Mesendoderm (in vitro differentiated cells): ENCODE measurements at regions not wholly inside any gene's neighbourhood (a gene's known extent, or its start where the extent isn't known, plus 50 kb on each side); places are given as distances from the start of the nearest gene placed in this dataset.
"Not testable (repeated sequence)": the region's sequence is repeated elsewhere in the genome, so short reads cannot be mapped to it uniquely, and the experiment has no call there.

Experiments used
- DNase-seq: peaks from one replicate; pipeline ENCODE4 v3.0.0; 2013
- H2AK5ac ChIP-seq: 2 replicates; pipeline ENCODE4 v1.6.1; 2013; ENCODE audit warnings: low read length, inconsistent platforms
- H2BK120ac ChIP-seq: 2 replicates; pipeline ENCODE4 v1.6.1; 2013; ENCODE audit warnings: low read depth, mild to moderate bottlenecking, low read length, moderate library complexity, mixed read lengths
- H2BK15ac ChIP-seq: replicated peaks from 2 replicates; pipeline ENCODE4 v1.6.1; 2013; ENCODE audit warnings: low read depth, mild to moderate bottlenecking, moderate library complexity
- H2BK5ac ChIP-seq: 2 replicates; pipeline ENCODE4 v1.6.1; 2013; ENCODE audit warnings: low read length, inconsistent platforms
- H3K18ac ChIP-seq: 2 replicates; pipeline ENCODE4 v1.6.1; 2013; ENCODE audit warnings: mild to moderate bottlenecking, low read length, mixed read lengths
- H3K23ac ChIP-seq: one replicate; pipeline ENCODE4 v1.6.1; 2013; ENCODE audit warnings: low read length
- H3K27ac ChIP-seq: 2 replicates; pipeline ENCODE4 v1.5.1; 2013; ENCODE audit warnings: low read depth, mild to moderate bottlenecking, inconsistent platforms, low read length, moderate library complexity
- H3K27me3 ChIP-seq: 2 replicates; pipeline ENCODE4 v1.6.1; 2013; ENCODE audit warnings: low read length, control low read depth, mild to moderate bottlenecking, inconsistent platforms; ENCODE audit not compliant: insufficient read depth, poor library complexity
- H3K36me3 ChIP-seq: 2 replicates; pipeline ENCODE4 v1.6.1; 2013; ENCODE audit warnings: low read length, inconsistent platforms; ENCODE audit not compliant: control insufficient read depth, insufficient read depth
- H3K4ac ChIP-seq: one replicate; pipeline ENCODE4 v1.6.1; 2013; ENCODE audit warnings: low read depth, mild to moderate bottlenecking, low read length, moderate library complexity
- H3K4me1 ChIP-seq: 2 replicates; pipeline ENCODE4 v1.6.1; 2013; ENCODE audit warnings: low read depth, low read length, inconsistent platforms; ENCODE audit not compliant: control insufficient read depth
- H3K4me2 ChIP-seq: 2 replicates; pipeline ENCODE4 v1.6.1; 2013; ENCODE audit warnings: low read length
- H3K4me3 ChIP-seq: 2 replicates; pipeline ENCODE4 v1.5.1; 2013; ENCODE audit warnings: mild to moderate bottlenecking, low read length
- H3K56ac ChIP-seq: one replicate; pipeline ENCODE4 v1.6.1; 2013; ENCODE audit warnings: low read length
- H3K79me1 ChIP-seq: 2 replicates; pipeline ENCODE4 v1.6.1; 2013; ENCODE audit warnings: low read length, inconsistent platforms
- H3K79me2 ChIP-seq: 2 replicates; pipeline ENCODE4 v1.6.1; 2013; ENCODE audit warnings: mild to moderate bottlenecking, low read length; ENCODE audit not compliant: control insufficient read depth, insufficient read depth
- H3K9ac ChIP-seq: 2 replicates; pipeline ENCODE4 v1.6.1; 2013; ENCODE audit warnings: low read length, inconsistent platforms
- H4K5ac ChIP-seq: one replicate; pipeline ENCODE4 v1.6.1; 2013; ENCODE audit warnings: low read length
- H4K8ac ChIP-seq: one replicate; pipeline ENCODE4 v1.6.1; 2013; ENCODE audit warnings: low read depth, mild to moderate bottlenecking, control low read depth, low read length, moderate library complexity
- WGBS: extraction: QIAGEN DNeasy Blood & Tissue Kit; methylation state at CpG from one replicate; pipeline ENCODE4 v1.1.7; 2013; ENCODE audit warnings: low lambda C conversion rate, missing lambda C conversion rate; ENCODE audit not compliant: insufficient coverage; ENCODE audit errors: extremely low coverage; 5-methylcytosine and 5-hydroxymethylcytosine counted together

DNA sequence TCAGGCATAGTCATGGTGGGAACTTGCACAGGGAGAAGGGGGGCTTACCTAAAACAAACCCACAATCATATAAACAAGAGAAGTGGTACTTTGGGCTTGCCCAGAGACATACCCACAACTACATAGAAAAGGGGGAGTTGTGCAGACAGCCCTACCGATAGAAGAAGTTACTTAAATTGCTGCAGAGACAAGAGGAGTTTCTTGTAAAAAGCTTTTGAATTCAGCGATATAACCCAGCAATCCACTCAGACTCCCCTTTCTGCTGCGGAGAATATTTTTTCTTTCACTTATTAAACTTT is 164.0 kb upstream of the ETV3 start:
- Histone ChIP-seq H3K4me2 (no peak overlapping the region), H3K79me2 (no peaks in the 10 kb centered on the region), H3K27me3 (no peaks in the 10 kb centered on the region), H3K4me3 (no peak overlapping the region), H3K18ac (no peak overlapping the region), H3K4me1 (no peaks in the 10 kb centered on the region), H2BK120ac (no peak overlapping the region), H4K5ac (no peak overlapping the region), H2BK15ac (no peak overlapping the region), H3K79me1 (no peaks in the 10 kb centered on the region), H2AK5ac (no peak overlapping the region), H3K36me3 (no peaks in the 10 kb centered on the region), H3K56ac (no peak overlapping the region), H2BK5ac (no peak overlapping the region), H4K8ac (no peak overlapping the region), H3K23ac (no peak overlapping the region), H3K27ac (no peak overlapping the region), H3K9ac (no peak overlapping the region), H3K4ac (no peak overlapping the region)
- no CpG with 5 or more reads among the region's 3 CpGs for WGBS
- no peak for DNase-seq

DNA sequence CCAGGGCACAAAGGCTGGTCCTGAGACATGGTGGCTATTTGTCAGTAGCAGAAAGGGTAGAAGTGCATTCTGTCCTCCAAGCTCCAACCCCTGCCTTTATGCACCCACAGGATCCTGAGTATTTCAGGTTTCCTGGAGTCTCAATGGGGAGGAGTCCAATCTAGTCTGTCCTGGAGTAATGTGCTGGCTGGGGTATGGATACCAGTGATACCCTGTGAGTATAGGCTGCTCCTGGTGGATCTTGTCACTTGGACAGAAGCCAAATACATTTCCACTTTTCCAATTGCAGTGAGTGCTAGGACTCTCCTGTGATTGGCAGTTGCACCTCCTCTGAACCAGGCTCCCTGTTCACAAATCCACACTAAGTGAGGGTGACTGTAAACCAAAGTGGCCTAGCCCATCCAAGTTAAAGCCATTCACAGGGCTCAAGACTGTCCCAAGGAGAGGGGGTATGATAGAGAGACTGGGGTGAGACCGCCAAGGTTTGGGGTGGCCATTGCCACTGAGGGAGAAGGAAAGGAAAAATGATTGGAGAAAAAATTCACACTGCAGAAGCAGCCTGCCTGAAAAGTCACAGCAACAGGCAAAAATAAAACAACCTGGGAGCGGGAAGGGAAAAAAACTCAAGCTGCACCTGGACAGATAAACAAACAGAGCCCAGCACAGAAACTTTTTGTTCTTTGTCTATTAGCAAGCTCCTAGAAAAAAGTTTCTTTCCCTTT is 163.4 kb upstream of the ETV3 start:
- Histone ChIP-seq H3K36me3 (no peaks in the 10 kb centered on the region), H2BK120ac (no peak overlapping the region), H4K5ac (no peak overlapping the region), H3K79me2 (no peaks in the 10 kb centered on the region), H3K4ac (no peak overlapping the region), H2BK15ac (no peak overlapping the region), H3K27me3 (no peaks in the 10 kb centered on the region), H3K56ac (no peak overlapping the region), H3K27ac (no peak overlapping the region), H3K23ac (no peak overlapping the region), H3K4me2 (no peak overlapping the region), H2BK5ac (no peak overlapping the region), H3K18ac (no peak overlapping the region), H3K4me1 (no peaks in the 10 kb centered on the region), H3K9ac (no peak overlapping the region), H3K79me1 (no peaks in the 10 kb centered on the region), H3K4me3 (no peak overlapping the region), H4K8ac (no peak overlapping the region), H2AK5ac (no peak overlapping the region)
- WGBS: no CpG with 5 or more reads among the region's 2 CpGs
- DNase-seq: no peak

DNA sequence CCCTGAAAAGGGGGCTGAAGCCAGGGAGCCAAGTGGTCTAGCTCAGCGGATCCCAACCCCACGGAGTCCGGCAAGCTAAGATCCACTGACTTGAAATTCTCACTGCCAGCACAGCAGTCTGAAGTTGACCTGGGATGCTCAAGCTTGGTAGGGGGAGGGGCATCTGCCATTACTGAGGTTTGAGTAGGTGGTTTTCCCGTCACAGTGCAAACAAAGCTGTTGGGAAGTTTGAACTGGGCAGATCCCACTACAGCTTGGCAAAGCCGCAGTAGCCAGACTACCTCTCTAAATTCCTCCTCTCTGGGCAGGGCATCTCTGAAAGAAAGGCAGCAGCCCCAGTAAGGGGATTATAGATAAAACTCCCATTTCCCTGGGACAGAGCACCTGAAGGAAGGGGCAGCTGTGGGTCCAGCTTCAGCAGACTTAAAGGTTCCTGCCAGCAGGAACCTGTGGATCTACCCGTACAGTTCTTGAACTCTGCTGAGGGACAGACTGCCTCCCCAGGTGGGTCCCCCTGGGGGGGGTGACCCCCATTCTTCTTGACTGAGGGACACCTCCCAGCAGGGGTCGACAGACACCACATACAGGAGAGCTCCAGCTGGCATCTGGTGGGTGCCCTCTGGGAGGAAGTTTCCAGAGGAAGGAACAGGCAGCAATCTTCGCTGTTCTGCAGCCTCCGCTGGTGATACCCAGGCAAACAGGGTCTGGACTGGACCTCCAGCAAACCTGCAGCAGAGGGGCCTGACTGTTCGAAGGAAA is 156.4 kb upstream of the ETV3 start:
- H3K56ac ChIP-seq, H3K4me1 ChIP-seq, H3K18ac ChIP-seq, H2BK5ac ChIP-seq, H3K4me3 ChIP-seq, H3K36me3 ChIP-seq, H3K79me2 ChIP-seq, H3K9ac ChIP-seq, H3K4me2 ChIP-seq, H2AK5ac ChIP-seq, H3K27ac ChIP-seq, H3K23ac ChIP-seq, H3K4ac ChIP-seq, H4K5ac ChIP-seq, H2BK120ac ChIP-seq, H2BK15ac ChIP-seq, DNase-seq, H4K8ac ChIP-seq, H3K27me3 ChIP-seq, H3K79me1 ChIP-seq: not testable (repeated sequence)
- no CpG with 5 or more reads among the region's 10 CpGs for WGBS

DNA sequence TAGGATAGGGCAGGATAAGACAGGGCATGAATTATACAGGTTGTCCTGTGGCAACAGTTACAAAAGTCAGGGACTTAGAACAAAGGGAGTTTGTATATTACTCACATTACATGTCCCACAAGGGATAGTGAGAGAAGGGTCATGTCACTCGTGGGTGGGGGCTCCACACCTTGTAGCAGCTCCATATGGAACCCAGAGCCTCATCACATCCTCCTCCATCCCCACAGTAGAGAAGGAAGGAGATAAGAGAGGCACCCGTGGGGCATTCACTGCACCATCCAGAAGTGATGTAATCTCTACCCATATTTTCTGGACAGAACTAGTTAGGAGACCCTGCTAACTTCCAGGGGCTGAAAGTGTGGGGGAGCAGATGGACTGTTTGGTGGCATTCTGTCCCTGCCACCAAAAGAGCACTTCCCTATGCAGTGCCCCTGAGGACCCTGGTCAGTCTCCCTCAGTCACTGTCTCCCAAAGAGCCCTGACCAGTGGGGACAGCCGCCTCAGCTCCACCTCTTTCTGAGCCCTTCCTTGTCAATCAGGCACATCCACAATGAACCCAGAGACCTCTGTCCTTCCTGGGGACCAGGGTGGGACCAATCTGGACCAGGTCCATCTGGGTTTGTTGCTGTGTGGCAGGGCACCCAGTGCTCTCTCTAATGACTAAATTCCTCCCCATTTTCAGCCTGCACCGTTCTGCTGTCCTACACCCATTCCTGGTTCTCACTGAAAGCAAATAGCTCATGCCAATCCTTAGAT is 154.8 kb upstream of the ETV3 start:
- H3K4me1 ChIP-seq: no peaks in the 10 kb centered on the region

DNA sequence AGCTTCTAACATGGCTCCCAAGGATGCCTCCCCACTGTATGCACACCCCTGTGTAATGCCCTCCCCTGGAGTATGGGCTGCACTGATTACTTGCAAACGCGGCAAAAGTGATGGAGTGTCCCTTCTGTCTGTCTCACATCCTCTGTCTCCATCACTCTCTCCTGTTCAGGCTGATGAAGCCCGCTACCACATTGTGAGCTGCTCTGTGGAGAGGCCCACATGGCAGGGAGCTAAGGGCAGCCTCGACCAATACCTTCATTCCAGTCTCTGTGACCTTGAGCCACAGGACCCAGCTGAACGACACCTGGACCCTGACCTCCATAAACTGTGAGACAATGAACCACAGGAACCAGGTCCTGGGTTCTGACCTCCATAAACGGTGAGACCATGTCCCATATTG is 154.1 kb upstream of the ETV3 start:
- Histone ChIP-seq H3K36me3 (no peaks in the 10 kb centered on the region), H3K4me2 (no peak overlapping the region), H3K18ac (no peak overlapping the region), H3K23ac (no peak overlapping the region), H2BK15ac (no peak overlapping the region), H3K27me3 (no peaks in the 10 kb centered on the region), H3K4me1 (no peaks in the 10 kb centered on the region), H2BK5ac (no peak overlapping the region), H4K8ac (no peak overlapping the region), H3K4me3 (no peak overlapping the region), H3K4ac (no peak overlapping the region), H3K79me2 (no peaks in the 10 kb centered on the region), H2AK5ac (no peak overlapping the region), H3K9ac (no peak overlapping the region), H4K5ac (no peak overlapping the region), H3K79me1 (no peaks in the 10 kb centered on the region), H3K27ac (no peak overlapping the region), H3K56ac (no peak overlapping the region), H2BK120ac (no peak overlapping the region)
- DNase-seq: no peak
- WGBS: no CpG with 5 or more reads among the region's 6 CpGs

More for the DNA sequence above, 154.8 kb upstream of the ETV3 start:
- Histone ChIP-seq H4K5ac (no peak overlapping the region), H3K36me3 (no peaks in the 10 kb centered on the region), H3K79me2 (no peaks in the 10 kb centered on the region), H3K79me1 (no peaks in the 10 kb centered on the region), H2AK5ac (no peak overlapping the region), H3K4me2 (no peak overlapping the region), H3K27me3 (no peaks in the 10 kb centered on the region), H3K27ac (no peak overlapping the region), H2BK5ac (no peak overlapping the region), H2BK15ac (no peak overlapping the region), H3K4me3 (no peak overlapping the region), H3K23ac (no peak overlapping the region), H4K8ac (no peak overlapping the region), H3K56ac (no peak overlapping the region), H3K9ac (no peak overlapping the region), H3K4ac (no peak overlapping the region), H2BK120ac (no peak overlapping the region), H3K18ac (no peak overlapping the region)
- no peak for DNase-seq
- no CpG with 5 or more reads among the region's 4 CpGs for WGBS
